Activated CD4-positive, CD25-positive, alpha-beta regulatory T cell (primary cell): ENCODE measurements at regions not wholly inside any gene's neighbourhood (a gene's known extent, or its start where the extent isn't known, plus 50 kb on each side); places are given as distances from the start of the nearest gene placed in this dataset.
A peak's percentile ranks its signal among the peaks of the same experiment; 100 is the strongest.

ENCODE experiments used
- DNase-seq, 4 experiments: peaks; one replicate each; lab custom pipeline; 2025; lab: John Stamatoyannopoulos, UW

GRCh38 chrX:39174241-39174771 lies 373.0 kb downstream of the MID1IP1 start:
- DNase-seq, result no peak

- peak in 3 of 4 experiments; percentile 1 to 2 (median 2) for DNase-seq
Measured at GRCh38 chrX:39174772-39175417, 373.6 kb downstream of the MID1IP1 start.

GRCh38 chrX:39175418-39176057 lies 374.3 kb downstream of the MID1IP1 start:
- DNase-seq, result no peak

- DNase-seq, result no peak
Measured at GRCh38 chrX:39176105-39176504, 374.8 kb downstream of the MID1IP1 start.

- no peak for DNase-seq
Measured at GRCh38 chrX:39189431-39189830, 388.2 kb downstream of the MID1IP1 start.

GRCh38 chrX:39194673-39195072 lies 393.4 kb downstream of the MID1IP1 start:
- no peak for DNase-seq

GRCh38 chrX:39195156-39195555 lies 393.9 kb downstream of the MID1IP1 start:
- DNase-seq, result no peak

- peak in 2 of 4 experiments; percentile 1 to 2 for DNase-seq
Measured at GRCh38 chrX:39196192-39197102, 395.2 kb downstream of the MID1IP1 start.

GRCh38 chrX:39199429-39199828 lies 398.2 kb downstream of the MID1IP1 start:
- no peak for DNase-seq

- no peak for DNase-seq
Measured at GRCh38 chrX:39201305-39201990, 400.2 kb downstream of the MID1IP1 start.

GRCh38 chrX:39202641-39203040 lies 401.4 kb downstream of the MID1IP1 start:
- DNase-seq, result no peak

GRCh38 chrX:39203427-39203826 lies 402.2 kb downstream of the MID1IP1 start:
- no peak for DNase-seq

GRCh38 chrX:39204353-39204752 lies 403.1 kb downstream of the MID1IP1 start:
- no peak for DNase-seq

- DNase-seq, result no peak
Measured at GRCh38 chrX:39204945-39205344, 403.7 kb downstream of the MID1IP1 start.

GRCh38 chrX:39205467-39205866 lies 404.2 kb downstream of the MID1IP1 start:
- DNase-seq, result no peak

GRCh38 chrX:39206399-39207145 lies 405.3 kb downstream of the MID1IP1 start:
- no peak for DNase-seq

- DNase-seq, result no peak
Measured at GRCh38 chrX:39211501-39211900, 410.2 kb downstream of the MID1IP1 start.

- peak in 1 of 4 experiments; percentile 2 for DNase-seq
Measured at GRCh38 chrX:39212456-39212855, 411.2 kb downstream of the MID1IP1 start.

GRCh38 chrX:39214387-39215126 lies 413.3 kb downstream of the MID1IP1 start:
- no peak for DNase-seq

GRCh38 chrX:39220952-39221351 lies 419.7 kb downstream of the MID1IP1 start:
- no peak for DNase-seq
